ENCODE measurements at regions not wholly inside any gene's neighbourhood (a gene's known extent, or its start where the extent isn't known, plus 50 kb on each side); places are given as distances from the start of the nearest gene placed in this dataset.

DNA sequence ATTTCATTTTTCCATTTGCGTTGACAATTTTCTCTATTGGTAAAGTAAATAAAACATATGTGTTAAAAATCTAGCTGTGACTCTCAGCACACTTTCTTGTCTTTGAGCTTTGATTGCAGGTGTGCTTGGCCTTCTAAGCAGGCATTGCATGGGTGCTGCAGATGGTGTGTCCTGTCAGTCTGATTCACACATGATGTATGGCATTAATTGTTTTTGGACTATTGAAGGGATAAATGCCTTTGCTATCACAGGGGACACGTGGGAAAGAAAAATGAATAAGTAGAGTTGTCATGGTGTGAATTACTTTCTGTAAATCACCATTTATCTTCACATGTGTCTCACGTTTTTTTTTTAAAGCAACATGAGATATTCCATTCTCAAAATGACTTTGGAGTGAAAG is 211.3 kb upstream of the NAV3 start:
- DNase-seq: no peak

DNA sequence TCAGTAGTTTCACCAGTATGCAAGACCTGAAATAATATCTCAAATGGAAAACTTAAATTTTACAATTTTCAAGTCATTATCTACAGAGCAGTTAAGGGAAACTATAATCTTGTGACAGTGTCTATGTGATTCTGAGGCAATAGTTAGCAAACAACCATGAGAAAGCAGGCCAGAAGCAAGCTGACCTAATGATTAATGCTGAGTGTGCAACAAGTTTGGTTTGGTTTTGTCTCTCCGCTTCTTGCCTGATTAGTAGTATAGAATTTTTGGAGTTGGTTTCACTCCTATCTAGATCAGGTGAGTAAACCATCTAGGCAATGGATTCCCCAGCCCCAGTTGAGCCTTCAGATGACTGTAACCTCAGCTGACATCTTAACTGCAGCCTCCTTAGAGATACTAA is 212.9 kb upstream of the NAV3 start:
- DNase-seq: no peak

DNA sequence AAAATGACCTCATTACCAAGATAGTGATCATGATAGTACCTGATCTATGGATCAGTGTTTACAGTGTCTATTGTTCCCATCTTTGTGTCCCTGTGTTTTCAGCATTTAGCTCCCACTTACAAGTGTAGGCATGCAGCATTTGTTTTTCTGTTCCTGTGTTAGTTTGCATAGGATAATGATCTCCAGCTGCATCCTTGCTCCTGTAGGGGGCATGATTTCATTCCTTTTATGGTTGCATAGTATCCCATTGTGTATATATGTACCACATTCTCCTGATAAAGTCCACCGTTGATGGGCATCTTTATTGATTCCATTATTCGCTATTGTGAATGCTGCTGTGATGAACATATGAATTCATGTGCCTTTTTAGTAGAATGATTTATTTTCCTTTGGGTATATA is 215.4 kb upstream of the NAV3 start:
- DNase-seq: no peak

DNA sequence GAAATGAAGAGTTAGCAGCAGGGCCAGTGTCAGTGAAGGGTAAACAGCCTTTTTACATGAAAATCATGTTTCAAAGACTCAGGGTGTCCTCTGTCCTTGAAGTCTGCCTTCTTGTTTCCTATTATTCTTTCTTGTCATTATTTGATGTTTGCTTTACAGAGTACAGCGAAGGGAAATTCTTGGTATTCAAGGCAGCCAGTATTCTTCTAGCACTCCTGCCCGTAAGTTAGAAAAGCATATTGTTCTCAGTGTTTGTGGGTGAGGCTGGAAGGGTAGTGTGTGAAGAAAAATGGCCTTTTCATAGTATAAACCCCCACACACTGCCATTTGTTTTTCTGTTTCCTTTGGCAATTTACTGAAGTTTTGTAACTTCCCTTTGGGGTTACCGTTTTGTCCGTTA is 217.3 kb upstream of the NAV3 start:
- no peak for DNase-seq

DNA sequence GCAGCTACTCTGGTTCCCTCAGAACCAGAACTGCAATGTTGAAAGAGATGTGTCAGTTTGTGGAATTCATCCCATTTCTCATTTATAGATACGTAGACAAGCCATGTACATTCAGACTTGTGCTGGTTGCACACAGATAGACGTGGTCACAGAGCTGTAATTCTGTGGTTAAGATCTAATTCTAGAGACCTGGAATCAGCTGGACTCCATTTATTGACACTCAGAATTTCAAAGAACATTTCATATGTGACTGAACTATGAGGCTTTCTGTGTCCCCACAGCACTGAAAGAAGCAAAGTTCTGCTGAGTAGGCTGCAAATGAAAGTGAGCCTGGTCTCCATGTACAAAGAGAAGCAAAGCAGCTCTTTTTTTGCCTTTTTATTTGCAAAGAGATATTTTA is 220.2 kb upstream of the NAV3 start:
- DNase-seq: no peak

DNA sequence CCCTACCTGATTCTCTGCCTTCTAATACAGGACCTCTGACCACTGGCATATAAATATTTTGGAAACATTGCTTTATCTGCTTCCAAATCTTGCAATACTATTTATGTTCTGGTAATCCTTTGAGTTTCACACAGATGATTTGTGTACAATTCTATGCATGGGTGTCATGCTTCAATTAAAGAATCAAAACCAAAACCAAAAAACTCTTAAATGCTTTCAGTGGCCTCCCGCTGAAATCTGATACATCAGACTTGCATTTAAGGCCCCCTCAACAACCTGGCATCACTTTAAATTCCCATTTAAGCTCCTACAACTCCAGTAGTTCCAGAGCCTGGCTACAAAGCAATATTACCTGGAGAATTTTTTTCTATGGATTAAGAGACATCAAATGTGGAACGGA is 221.7 kb upstream of the NAV3 start:
- DNase-seq: no peak

DNA sequence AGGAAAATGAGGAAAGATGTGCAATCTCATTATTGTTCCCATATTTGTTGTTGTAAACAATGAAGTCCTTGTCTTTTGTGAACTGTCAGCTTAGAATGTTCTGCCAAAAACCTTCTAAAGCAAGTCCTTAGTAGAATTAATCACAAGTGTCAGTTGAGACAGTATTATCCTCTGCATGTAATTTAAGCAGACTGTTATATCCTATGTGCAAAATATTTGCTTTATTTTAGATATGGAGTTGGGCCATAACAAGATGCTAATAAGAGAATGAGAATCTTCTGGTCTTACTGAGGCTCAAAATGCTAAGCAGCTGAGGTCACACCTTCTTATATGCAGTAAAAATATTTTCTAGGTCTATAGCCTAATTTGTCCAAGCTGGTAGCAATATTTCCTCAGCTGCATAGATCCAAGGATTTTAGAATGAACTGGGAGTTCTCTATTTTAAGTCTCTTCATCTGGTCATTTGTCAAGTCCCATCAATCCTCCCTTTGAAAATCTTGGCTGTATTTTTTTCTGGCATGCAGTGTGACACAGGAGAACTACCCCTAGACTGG is 222.3 kb upstream of the NAV3 start:
- DNase-seq: no peak

DNA sequence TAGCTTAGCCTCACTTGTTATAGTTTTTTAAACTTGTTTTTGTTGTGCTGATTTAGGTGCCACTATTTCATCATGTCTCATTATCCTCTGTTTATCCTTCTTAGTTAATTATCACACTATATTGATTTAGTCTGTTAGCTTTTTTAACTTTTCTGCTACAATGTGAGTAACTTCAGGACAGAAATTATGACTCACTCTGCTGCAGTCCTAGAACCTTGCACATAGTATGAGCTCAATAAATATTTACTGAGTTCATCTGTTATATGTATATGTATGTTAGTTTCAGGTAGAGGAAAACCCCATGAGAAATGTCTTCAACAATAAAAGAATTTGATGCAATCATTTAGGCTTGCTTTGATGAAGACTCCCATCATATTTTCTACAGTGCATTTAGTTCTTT is 224.3 kb upstream of the NAV3 start:
- DNase-seq: no peak

DNA sequence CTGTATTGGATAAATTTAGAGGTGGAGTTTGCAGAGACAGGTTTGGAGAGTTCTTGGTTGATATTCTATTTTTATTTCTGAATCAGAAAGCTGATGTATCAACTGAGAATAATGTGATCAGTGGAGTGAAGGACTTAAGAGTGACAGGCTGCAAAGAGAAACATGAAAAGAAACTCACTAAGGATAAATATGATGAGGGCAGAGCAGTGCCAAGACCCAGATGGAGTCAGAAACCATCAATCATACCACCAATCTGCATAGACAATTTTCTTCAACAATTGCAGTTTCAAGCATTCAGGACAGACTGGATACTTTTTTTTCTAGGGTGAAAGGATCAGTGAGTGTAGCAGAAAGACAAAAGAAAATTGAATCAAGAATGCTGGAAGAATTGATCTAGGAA is 226.7 kb upstream of the NAV3 start:
- no peak for DNase-seq

DNA sequence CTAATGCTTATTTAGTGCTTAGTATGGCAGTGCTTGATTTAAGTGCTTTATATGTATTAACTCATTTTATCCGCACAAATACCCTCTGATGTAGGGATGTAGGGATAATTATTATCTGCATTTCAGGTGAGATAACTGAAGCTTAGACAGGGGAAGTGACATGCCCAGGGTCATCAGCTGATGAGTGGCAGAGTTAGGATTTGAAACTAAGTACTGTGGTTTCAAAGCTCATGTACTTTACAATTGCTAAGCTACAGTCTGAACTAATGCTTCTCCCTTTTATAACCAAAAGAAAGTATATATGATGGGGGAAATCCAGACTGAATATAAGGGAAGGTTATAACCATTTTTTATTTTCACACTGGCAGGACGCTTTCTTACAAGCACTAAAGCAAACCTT is 229.6 kb upstream of the NAV3 start:
- DNase-seq: no peak

DNA sequence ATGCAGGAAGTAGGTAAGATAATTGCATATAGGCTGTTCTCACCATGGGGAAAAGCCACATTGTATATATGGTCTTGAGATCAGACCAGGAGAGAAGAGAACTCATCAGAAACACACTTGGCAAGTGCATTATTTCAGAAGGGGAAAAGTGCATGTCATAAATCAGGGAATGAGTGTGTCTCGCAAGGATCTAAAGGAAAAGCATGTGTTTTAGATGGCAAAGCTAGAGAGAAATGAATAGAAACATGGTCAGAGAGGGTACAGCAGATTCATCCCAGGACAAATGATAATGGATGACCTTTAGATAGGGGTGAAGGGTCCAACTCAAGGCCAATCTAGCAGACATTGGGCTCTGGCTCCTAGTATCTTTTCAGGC is 230.2 kb upstream of the NAV3 start:
- no peak for DNase-seq

DNA sequence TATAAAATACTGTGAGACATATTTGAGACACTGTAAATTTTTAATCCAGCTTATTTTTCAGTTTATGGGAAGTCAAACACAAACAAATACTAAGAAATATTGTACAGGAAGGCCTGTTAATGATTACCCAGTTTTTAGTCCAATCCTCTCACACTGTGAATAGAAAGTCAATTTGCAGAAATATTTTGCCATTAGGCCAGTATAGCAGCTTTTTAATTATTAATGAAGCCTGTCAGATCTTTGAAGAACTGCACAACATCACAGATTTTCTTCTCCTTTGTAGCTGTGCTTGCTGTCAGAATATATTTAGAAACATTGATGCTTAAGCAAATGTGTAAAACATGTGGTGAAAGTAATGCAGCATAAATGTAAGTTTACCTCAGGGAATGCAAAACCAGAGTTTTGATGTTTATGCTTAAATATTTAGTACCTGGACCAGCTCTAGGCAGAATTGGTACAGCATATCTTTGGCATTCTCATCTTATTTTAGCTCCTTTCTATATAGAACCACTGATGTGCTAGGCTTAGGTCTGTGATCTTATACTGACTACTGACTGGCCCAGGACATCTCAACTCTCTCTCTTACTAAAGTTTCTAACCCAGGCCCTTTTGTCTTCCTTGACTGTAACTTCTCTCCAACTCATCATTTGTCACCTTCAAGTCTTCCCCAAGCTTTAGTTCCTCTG is 230.8 kb upstream of the NAV3 start:
- no peak for DNase-seq

DNA sequence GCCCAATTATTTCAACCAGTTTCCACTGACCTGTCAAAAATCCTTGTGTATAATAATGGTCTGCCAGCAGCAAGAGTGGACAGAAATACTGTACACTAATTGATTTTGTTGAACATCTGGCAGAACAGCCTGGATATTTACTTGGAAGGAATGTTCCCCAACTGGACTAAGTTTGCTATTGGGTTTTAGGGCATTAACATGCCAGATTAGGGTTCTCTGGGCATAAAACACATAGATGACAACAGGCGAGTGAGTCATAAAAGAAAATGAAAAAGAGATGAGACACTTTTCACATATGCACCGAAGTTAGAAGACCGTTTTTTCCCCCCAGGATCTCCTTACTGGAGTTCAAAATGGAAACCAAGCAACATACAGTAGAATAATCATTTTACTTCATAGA is 236.3 kb upstream of the NAV3 start:
- no peak for DNase-seq

DNA sequence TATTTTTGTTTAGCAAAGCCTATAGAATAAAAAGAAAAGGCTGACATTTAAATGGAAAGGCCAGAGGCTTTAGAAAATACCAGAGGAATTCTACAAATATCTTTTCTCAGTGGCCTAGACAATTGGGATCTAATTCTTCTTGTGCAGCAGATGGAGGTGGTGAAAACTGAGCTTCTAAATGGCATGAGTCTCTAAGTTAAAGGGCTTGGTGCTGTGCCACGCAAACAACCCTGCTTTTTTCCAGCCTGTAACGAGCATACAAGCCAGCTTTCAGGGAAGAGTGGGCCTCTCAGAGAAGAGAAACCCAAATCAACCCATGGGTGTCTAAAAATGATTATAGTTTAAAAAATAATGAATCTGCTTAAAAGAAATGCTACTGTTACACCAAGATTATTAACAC is 237.9 kb upstream of the NAV3 start:
- DNase-seq: no peak

DNA sequence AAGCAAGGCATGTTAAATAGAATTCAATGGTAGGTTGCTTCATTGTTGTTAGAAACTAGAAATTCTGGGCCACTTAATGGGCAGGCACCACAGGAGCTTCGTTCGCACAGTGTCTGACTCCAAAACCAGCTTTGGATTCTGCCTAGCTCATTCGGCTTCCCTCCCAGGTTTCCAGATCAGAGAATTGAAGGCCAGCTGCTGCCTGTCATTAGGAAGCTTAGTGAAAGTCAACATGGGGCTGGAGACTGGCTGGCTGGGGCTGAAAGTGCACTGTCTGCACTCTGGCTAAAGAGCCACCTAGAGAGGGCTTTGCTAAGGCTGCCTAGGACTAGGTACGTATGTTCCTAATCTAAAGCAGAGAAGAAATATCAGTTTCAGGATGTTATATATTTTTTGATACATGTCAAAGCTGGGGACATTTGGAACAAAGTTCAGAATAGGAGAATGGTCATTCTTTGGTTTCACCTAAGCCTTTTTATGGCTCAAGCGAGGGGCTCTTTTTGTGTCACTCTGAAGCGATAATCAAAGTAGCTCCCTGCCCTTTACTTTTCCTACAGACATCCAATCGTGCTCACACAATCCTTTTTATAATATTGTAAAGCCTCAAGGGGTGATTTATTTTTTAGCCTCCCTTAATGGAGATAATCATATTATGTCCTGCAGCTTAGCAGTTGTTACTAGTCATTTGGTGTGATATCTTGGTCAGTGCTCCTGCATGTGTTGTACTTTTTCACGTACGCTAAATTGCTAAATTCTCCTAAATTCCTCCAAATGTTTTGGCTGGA is 238.5 kb upstream of the NAV3 start:
- DNase-seq: peak; percentile 41

DNA sequence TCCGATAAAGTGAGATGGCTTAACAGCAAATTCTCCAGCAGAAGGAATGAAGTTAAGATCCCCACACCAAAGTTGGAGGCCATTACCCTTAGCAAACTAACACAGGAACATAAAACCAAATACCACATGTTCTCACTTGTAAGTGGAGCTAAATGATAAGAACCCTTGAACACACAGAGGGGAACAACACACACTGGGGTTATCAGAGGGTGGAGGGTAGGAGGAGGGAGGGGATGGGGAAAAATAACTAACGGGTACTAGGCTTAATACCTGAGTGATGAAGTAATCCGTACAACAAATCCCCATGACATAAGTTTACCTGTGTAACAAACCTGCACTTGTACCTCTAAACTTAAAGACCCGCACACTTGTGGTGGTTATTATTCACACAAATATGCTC is 240.4 kb upstream of the NAV3 start:
- no peak for DNase-seq

DNA sequence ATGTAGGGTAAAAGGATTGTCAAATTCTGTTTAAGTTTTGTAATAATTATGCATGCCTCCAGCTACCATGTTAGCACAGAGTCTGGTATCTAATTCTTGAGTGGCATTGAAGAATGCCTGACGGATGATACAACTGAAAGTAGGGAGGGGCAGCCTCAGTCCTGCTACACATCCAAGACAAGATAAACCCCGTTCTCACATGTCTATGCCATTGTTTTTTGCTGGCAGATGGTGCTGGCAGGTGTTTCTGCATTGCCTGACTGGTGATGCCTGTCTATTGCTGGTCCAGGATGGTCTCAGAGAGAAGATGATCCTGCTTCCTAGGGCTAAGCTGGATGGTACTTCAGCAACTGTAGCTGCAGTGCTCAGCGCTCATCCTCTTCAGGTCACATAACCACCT is 245.8 kb upstream of the NAV3 start:
- DNase-seq: peak; percentile 4

DNA sequence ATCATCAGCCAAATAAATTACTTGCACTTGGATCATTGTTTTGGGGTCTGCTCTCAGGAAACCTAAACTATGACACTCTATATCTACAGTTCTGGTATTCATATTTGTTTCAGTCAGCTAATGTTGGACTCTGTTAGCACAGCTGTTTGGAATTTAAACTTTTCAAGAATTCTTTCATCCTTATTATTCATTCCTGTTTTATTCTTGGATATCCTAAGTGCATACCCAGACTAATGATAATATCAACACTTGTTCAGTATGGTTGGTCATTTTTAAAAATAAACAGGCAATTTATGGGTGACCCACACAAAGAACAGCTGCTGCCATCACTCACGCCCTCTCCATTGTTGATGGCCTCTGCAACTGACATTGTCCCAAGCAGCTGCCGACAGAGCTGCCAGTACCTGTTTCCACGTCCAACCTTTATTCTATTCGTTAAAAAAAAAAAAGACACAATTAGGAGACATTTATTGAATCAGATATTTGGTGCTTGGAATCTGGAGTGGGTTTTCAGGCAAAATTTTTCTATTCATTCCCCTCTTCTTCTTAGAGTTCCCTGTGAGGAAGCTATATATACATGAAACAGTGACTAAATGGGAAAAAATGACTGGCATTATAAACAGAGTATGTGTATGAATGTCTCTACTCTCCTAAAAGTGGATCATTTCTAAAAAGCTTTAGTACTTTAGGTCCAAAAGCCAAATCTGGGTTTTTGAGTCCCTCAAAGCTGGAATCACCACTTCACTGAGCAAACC is 252.1 kb upstream of the NAV3 start:
- no peak for DNase-seq

DNA sequence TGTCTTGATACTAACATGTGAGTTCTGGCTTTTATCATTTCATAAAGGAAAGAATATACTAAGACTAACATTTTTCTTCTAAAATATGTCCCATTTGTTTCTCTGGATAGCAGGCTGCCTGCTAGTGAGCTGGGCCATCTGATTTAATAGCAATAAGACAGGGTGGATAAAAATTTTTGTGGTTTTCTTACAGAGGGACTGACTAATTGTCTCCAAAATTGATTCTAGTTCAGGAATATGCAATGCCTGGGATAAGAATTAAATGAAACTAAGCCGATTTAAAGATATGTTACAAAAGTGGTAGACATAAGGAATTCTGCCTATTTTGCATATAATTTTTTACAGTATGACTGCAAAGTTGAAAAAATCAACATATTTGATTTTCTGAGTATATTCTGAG is 252.9 kb upstream of the NAV3 start:
- no peak for DNase-seq

DNA sequence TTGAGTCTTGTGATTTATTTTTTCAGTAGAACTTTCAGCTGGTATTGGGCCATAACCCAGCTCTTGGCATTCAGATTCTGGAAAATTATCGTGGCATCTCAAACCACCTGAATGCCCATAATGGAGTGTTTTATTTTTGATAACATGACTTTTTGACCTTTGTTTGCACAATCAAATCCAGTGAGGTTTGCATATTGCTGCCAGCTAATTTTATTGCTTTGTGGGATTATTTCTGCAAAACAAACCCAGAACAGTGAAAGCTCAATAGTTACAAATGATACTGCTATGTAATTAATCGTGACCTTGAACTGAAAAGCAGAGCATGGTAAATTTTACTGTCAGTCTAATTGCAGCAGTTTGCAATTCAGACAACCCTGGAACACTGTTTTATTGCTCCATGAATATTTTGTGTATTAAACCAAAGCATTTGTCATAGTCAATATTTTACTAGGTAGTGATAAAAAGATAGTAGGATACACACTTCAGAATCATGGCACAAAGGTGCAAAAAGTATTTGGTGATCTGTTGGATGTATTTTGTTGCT is 255.2 kb upstream of the NAV3 start:
- DNase-seq: no peak

DNA sequence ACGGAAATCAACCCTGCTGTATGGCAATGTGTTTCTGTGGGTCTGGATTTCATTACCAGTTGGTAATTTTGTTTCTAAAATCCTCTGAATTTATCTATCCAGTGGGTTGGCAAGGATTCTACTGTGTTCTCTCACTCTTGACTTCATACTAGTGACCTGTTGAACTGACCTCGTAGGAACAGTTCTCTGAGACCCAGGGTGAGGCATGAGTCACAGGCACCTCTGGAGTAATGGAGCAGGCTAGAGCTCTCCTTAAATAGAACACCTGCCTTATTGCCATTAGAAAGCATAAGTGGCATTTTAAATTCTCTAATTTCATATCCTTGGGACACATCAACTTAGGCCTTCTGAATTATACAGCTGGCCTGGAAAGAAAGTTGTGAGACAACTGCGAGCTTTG is 258.3 kb upstream of the NAV3 start:
- no peak for DNase-seq

DNA sequence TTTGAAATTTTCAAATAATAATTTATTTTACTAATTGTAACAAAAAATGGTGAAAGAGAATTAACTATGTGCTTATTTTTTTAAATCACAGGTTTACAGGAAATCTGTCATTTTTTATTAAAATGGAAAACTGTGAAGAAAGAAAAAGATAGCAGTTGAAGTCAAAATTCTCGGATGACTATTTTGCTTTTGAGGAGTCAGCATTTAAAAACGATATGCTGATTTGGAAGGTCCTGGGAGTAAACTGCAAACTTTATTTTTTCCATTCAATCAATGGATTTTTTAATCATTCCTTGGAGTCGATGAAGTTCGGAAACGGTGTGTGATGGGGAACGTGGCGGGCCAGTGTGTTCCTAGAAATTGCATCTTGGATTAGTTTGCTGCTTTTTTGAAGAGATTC is 258.9 kb upstream of the NAV3 start:
- DNase-seq: no peak

DNA sequence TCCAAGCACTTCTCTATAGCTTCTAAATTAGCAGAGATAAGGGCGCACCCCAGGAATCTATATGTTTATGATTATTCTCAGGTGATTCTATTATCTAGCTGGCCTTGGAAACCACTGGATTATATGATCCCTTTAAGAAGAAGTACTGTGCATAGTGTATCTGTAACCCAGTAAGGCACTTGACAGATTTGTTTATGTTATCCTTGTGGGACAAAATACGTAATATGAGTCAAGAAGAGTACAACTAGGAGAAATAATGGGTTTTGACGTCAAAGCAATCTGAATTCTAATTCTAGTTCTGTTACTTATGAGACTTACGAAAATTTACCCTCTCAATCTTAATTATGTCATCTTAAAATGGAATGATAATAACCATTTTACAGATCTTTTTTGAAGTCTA is 259.6 kb upstream of the NAV3 start:
- no peak for DNase-seq

DNA sequence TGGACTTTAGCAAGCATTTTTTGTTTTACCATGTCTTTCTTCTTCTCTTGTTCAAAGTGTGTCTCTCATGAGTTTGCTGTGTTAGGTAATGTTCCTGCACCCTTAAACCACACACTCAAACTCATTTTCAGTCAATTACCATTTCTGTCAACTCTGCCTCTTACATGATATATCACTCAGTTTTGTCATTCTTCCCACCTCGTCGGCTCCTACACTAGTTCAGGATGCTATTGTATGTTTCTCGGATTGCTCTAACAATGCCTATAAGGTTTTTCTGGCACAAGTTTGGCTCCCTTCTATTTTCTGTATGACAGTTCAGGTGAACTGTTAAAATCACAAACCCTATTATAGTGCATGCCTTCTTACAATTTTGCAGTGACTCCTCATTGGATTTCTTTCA is 260.8 kb upstream of the NAV3 start:
- no peak for DNase-seq

Data from NCI-H345 (cell line).